ENCODE measurements at regions not wholly inside any gene's neighbourhood (a gene's known extent, or its start where the extent isn't known, plus 50 kb on each side); places are given as distances from the start of the nearest gene placed in this dataset.

DNA sequence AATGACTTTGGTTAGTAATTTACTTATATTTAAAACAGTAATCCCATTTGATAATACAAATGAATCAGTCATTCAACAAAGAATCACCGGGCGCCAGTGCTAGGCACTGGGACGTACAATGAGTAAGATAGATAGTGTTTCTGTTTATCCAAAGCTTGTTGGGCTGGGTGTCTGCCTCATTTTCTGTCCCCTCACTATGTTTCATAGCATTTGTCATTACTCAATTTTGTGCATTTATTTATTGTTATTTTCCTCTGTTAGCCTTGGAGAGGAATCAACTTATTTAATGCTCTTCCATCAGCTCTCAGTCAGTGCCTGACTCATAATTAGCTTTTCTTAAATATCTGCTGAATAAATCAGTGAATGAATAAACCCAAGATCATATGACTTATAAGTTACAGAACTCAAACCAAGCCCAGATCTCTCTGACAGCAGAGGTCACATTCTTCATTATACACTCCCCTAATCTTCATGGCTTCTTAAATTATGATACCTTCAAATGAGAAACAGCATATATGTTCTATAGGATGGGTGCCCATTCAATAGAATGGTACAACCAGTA, 86.2 kb downstream of the TSPAN8 start:
- DNase-seq (ENCODE audit: extremely low read depth, low read depth) = no peak

DNA sequence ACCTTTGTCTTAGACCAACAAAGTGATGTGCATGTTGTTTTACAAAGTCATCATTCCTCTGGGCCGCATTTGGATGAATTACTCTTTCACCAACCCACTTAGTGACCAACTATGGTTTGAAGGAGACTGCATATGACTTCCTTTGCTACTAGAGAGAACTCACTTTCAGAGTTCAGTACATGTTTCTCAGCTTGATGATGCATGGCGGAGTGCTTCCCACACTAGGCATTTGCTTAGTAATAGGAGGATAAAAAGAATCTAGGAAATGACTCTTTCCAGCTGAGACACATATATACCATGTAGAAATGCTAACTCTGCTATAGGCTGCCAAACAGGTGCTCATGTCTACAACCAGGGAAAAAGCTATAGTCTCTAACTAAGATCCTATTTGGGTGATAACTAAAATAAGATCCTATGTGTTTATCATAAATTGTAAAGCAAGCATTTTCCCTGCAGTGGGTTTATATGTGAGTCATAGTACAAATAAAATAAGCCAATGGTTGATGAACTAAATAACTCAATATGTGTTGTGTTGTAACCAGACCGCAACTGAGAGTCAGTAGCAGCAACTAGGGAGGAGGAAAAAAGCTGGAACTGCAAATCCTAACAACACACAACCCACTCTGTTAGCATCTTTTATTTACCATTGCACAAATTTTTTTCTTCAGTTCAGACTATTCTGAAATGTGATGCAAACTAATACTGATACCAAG, 87.2 kb downstream of the TSPAN8 start:
- no peak for DNase-seq (ENCODE audit: extremely low read depth, low read depth)

DNA sequence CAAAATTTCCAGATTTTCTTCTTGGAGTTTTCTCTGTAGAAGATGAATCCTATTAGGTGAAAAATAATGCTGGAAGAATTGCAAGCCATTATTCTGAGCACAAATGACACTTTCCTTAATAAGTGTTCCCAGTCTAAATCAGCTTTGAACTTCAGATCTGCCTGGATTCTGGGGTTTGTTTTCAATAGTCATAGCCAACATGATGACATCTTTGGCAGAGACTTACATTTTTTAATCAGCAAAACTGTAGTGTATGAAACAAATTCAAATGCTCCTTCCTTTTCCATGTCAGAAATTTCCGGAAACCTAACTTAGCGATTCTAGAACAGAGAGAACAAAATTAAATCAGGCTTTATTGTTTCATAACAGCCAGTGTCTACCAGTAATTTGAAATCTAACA, 88.5 kb downstream of the TSPAN8 start:
- DNase-seq (ENCODE audit: extremely low read depth, low read depth) = no peak

DNA sequence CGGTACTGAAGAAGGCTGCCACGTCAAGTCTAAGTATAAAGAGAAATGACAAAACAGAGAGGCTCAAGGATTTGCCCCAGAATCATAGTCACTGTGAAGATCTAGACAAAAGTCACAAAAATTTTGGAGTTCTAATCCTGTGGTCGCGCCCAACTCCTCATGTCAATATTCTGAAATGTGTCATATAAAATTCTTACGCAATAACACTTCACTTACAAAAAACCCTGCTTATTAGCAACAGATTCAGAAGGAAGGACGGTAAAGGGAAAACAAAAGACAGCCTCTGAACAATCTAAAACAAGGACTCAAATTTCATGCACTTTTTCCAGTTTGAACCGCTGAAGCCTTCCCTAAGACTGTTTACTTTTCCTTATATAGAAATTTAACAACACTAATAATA, 94.7 kb downstream of the TSPAN8 start:
- no peak for DNase-seq (ENCODE audit: extremely low read depth, low read depth)

- no peak for DNase-seq (ENCODE audit: extremely low read depth, low read depth)
These were observed 96.3 kb downstream of the TSPAN8 start for GRCh38 chr12:71061451-71061850.

GRCh38 chr12:71060426-71060825, 97.4 kb downstream of the TSPAN8 start:
- no peak for DNase-seq (ENCODE audit: extremely low read depth, low read depth)

GRCh38 chr12:71057330-71057729, 100.5 kb downstream of the TSPAN8 start:
- no peak for DNase-seq (ENCODE audit: extremely low read depth, low read depth)

- DNase-seq (ENCODE audit: extremely low read depth, low read depth) = no peak
These were observed 103.2 kb downstream of the TSPAN8 start for GRCh38 chr12:71054551-71054950.

GRCh38 chr12:71046215-71046614, 111.6 kb downstream of the TSPAN8 start:
- DNase-seq (ENCODE audit: extremely low read depth, low read depth) = no peak

DNA sequence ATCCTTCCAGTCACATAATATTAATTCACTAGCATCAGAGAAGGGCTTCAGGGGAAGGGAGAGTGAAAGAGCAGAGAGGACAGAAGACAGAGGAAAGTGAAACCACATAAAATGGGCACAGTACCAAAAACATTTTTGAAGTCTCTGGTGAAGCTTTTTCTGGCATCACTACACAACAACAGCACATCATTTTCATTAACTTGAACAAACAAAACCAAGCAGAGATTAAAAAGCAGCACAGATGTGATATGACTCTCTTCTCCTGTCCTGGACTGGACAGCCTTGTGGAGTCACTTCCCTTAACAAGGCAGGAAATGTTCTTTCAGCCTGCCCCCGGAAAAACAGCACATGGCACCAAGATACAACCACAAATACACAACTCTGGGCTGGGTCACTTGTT, 112.0 kb downstream of the TSPAN8 start:
- DNase-seq (ENCODE audit: extremely low read depth, low read depth) = no peak

DNA sequence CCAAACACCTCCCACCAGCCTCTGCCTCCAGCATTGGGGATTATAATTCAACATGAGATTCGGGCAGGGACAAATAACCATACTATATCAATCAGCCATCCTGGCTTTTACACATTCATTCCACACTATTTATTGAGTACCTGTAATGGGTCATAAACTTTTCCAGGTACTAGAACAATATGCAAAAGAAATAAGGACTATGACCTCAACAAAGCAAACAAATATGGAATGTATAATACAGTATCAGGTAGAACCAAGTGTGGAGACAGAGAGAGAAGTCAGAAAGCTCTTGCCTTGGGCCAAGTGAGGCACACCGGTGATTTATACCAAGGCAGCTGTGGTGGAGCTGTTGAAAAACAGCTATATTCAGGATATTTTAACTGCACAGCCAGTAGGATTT, 116.3 kb downstream of the TSPAN8 start:
- no peak for DNase-seq (ENCODE audit: extremely low read depth, low read depth)

DNA sequence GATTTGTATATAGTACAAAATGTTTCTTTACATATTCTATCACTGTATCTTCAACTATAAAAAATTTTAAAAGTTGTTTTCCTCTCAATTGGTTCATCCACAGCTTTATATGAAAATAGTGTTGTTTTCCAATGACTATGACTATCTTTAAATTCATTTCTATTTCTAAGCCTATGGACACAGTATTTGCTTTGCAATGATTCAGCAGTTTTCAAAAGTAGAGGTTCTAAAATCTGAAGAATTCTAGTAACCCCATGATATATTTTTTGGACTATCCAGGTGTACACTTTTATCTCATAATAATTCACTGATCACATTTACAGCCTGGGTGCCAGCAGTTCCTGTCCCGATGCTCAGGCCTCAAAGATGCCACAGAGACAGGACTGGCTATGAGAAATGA, 118.4 kb upstream of the PTPRR start:
- DNase-seq (ENCODE audit: extremely low read depth, low read depth) = no peak

- DNase-seq (ENCODE audit: extremely low read depth, low read depth) = no peak
These were observed 116.0 kb upstream of the PTPRR start for GRCh38 chr12:71036526-71036925.

DNA sequence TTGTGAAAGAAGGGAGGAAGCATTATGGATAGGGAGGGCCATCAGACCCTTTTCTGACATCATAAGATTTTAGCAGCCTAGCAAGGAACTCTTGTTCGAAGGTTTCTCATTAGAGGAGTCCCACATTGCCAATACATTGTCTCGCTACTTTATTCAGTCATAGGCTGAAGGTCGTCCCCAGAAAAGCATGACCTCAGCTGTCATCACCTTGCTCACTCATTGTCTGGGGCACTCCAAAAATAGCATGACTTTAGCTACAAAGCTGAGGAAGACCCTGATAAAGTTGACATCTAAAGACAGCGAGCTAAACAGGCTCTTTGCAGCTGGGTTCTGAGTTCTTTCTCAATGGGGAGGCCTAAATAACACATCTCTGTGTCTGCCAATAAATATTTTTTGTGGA, 112.4 kb upstream of the PTPRR start:
- no peak for DNase-seq (ENCODE audit: extremely low read depth, low read depth)

- no peak for DNase-seq (ENCODE audit: extremely low read depth, low read depth)
These were observed 108.8 kb upstream of the PTPRR start for GRCh38 chr12:71029302-71029701.

GRCh38 chr12:71027856-71028255, 107.3 kb upstream of the PTPRR start:
- no peak for DNase-seq (ENCODE audit: extremely low read depth, low read depth)

GRCh38 chr12:71024827-71025226, 104.3 kb upstream of the PTPRR start:
- DNase-seq (ENCODE audit: extremely low read depth, low read depth) = no peak

DNA sequence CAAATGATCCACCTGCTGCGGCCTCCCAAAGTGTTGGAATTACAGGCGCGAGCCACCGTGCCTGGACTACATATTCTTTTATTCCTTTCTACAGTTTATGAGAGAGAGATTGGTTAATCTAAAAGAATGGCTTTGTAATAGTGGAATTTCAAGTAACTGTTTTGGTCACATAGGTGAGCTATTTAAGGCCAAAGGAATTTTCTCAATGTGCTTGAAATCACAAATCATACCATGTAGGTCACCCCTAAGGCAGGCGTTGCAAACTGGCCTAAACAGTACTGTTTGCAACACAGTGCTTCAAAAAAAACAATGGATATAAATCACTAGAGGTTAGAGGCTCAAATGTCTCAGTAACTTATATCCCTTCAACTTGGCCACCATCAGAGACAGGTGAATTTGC, 103.7 kb upstream of the PTPRR start:
- DNase-seq (ENCODE audit: extremely low read depth, low read depth) = no peak

GRCh38 chr12:71021491-71021890, 101.0 kb upstream of the PTPRR start:
- no peak for DNase-seq (ENCODE audit: extremely low read depth, low read depth)

DNA sequence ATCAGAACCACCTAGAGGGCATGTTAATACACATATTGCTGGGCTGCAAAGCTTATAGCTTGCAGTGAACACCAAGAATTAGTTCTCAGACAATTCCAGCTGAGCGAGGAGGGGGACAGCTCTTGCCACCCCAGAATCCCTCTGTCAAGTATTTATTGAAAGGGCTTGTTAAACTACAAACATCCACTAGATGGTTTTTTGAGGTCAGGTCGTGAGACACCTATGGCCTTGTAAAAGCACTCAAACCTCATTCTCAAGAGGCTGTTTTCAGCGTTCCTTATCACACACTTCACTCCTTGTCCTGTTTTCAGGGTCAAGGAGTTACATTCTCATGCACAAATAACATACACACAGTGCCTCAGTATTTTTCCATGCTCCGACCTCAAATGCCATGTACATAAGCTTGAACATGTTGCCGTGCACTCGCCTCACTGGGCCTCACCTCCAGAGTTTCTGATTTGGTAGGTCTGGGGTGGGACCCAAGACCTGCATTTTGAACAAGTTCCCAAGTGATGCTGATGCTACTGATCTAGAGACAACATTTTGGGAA, 98.8 kb upstream of the PTPRR start:
- no peak for DNase-seq (ENCODE audit: extremely low read depth, low read depth)

DNA sequence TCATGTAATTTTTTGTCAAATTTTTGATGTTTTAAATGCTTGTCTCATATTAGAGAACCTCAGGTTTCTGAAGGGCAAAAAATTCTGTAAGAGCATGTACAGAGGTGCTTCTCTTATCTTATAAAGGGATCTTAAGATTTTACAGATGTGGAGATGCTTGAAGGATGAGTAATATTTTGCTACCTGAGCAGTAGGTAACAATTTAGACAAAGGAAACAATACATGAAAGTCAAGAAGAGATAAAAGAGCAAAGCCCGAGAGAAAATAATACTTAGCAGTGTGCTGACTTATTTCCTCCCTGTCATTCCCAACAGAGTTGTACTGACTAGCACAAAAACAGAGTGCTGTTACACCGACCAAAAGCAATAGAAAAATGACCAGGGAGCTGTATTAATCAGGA, 98.1 kb upstream of the PTPRR start:
- DNase-seq (ENCODE audit: extremely low read depth, low read depth) = no peak

GRCh38 chr12:71014180-71014785, 93.7 kb upstream of the PTPRR start:
- peak; percentile 29 for DNase-seq (ENCODE audit: extremely low read depth, low read depth)

All from NCI-H460 (cell line).